ENCODE measurements at regions not wholly inside any gene's neighbourhood (a gene's known extent, or its start where the extent isn't known, plus 50 kb on each side); places are given as distances from the start of the nearest gene placed in this dataset.

- Histone ChIP-seq H3K27ac (replicated peaks) (no peak overlapping the region), H3K27me3 (ENCODE audit: insufficient read depth, poor library complexity, severe bottlenecking) (no peaks in the 10 kb centered on the region), H3K4me3 (replicated peaks; ENCODE audit: insufficient read depth, low read length) (no peak overlapping the region)
- no peak for TF ChIP-seq GABPA (IDR thresholded peaks at IDR 0.05; ENCODE audit: low read depth)
- peak; percentile 81 for TF ChIP-seq REST (IDR thresholded peaks at IDR 0.05; ENCODE audit: insufficient replicate concordance, low read depth)
- DNase-seq (ENCODE audit: low read depth in 1 of 2, low spot score in 1 of 2) = no peak
Observed at GRCh38 chr5:100974082-100974481, 71.0 kb upstream of the ST8SIA4 start.

DNA sequence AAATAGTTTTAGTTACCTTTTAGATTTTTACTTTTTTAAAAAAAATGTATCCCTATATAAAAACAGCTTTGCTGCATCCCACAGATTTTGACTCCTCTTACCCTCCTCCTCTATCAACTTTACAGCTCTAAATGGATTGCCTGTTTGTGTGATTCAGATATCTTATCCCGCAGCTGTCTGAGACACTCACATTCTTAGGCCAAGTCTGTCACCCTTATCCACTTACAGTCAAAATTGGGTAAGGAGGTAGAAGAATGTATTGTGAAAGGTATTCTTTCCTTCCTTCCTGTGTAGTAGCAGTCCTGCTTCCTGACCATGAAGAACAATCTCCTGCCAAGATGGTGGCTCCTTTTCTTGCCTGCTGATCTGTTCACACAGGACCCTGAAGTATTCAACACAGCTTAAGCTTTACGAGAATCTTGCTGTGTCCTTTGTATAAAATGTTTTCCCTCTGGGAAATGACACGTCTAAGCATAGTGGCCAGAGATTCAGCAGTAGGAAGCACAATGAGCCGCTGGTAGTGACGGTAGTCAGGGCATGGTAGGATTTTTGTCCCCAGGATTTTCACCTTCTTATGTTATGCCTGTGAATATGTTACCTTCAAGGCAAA, 67.7 kb upstream of the ST8SIA4 start:
- H3K27me3 ChIP-seq (ENCODE audit: insufficient read depth, poor library complexity, severe bottlenecking) = no peaks in the 10 kb centered on the region
- no peak for TF ChIP-seq CTCF (IDR thresholded peaks at IDR 0.05; ENCODE audit: insufficient read depth, low read length)
- TF ChIP-seq GABPA (IDR thresholded peaks at IDR 0.05; ENCODE audit: low read depth) = no peak
- TF ChIP-seq SPI1 (IDR thresholded peaks at IDR 0.05; ENCODE audit: borderline replicate concordance, low read depth) = no peak
- TF ChIP-seq REST (IDR thresholded peaks at IDR 0.05; ENCODE audit: insufficient replicate concordance, low read depth) = no peak
- no peak for TF ChIP-seq POLR2AphosphoS5 (IDR thresholded peaks at IDR 0.05; ENCODE audit: low read depth)
- H3K27ac ChIP-seq (replicated peaks) = no peak overlapping the region
- DNase-seq (ENCODE audit: low read depth in 1 of 2, low spot score in 1 of 2) = no peak
- no peak overlapping the region for H3K4me3 ChIP-seq (replicated peaks; ENCODE audit: insufficient read depth, low read length)

- TF ChIP-seq POLR2AphosphoS5 (IDR thresholded peaks at IDR 0.05; ENCODE audit: low read depth) (no peak), CTCF (IDR thresholded peaks at IDR 0.05; ENCODE audit: insufficient read depth, low read length) (no peak), SPI1 (IDR thresholded peaks at IDR 0.05; ENCODE audit: borderline replicate concordance, low read depth) (no peak), REST (IDR thresholded peaks at IDR 0.05; ENCODE audit: insufficient replicate concordance, low read depth) (no peak), GABPA (IDR thresholded peaks at IDR 0.05; ENCODE audit: low read depth) (no peak)
- no peak for DNase-seq (ENCODE audit: low read depth in 1 of 2, low spot score in 1 of 2)
- Histone ChIP-seq H3K27ac (replicated peaks) (no peak overlapping the region), H3K27me3 (ENCODE audit: insufficient read depth, poor library complexity, severe bottlenecking) (no peaks in the 10 kb centered on the region), H3K4me3 (replicated peaks; ENCODE audit: insufficient read depth, low read length) (no peak overlapping the region)
Observed at GRCh38 chr5:100965291-100965690, 62.2 kb upstream of the ST8SIA4 start.
